Left ventricle myocardium superior (tissue), 1 donor: ENCODE measurements at regions not wholly inside any gene's neighbourhood (a gene's known extent, or its start where the extent isn't known, plus 50 kb on each side); places are given as distances from the start of the nearest gene placed in this dataset.
"Not testable (repeated sequence)": the region's sequence is repeated elsewhere in the genome, so short reads cannot be mapped to it uniquely, and the experiment has no call there.

Experiments used
- ATAC-seq: fragments of 200-7000 bp; cut with Tn5 transposase; one replicate; pipeline ENCODE4 v1.9.1; 2020; ENCODE audit warnings: mild to moderate bottlenecking, moderate library complexity
- DNase-seq: peaks from one replicate; pipeline ENCODE4 v3.0.0-alpha.2; 2020
- intact Hi-C: fragments of 100-400 bp; cut with micrococcal nuclease; formaldehyde crosslinking; loops from one replicate; pipeline ENCODE4 v1.11.0; 2022
- donor health status: DM: no; HTN: yes; CAD: no; lungs with severe emphysema.

- ATAC-seq (no peak), DNase-seq (no peak)
- intact Hi-C loops, result no loop called here
Measured at GRCh38 chr12:92237762-92238523, 92.3 kb upstream of the BTG1 start.

- intact Hi-C loops, result no loop called here
- ATAC-seq (no peak), DNase-seq (no peak)
Measured at GRCh38 chr12:92237262-92237661, 91.6 kb upstream of the BTG1 start.

- no peak for ATAC-seq
- DNase-seq, result no peak
- intact Hi-C loops, result no loop called here
Measured at GRCh38 chr12:92235703-92236472, 90.2 kb upstream of the BTG1 start.

- intact Hi-C loops, result no loop called here
- ATAC-seq (no peak), DNase-seq (no peak)
Measured at GRCh38 chr12:92234533-92234932, 88.9 kb upstream of the BTG1 start.

- intact Hi-C loops, result no loop called here
- DNase-seq (no peak), ATAC-seq (no peak)
Measured at GRCh38 chr12:92233346-92234015, 87.8 kb upstream of the BTG1 start.

GRCh38 chr12:92232371-92232932, 86.8 kb upstream of the BTG1 start:
- DNase-seq, intact Hi-C loops: not testable (repeated sequence)

GRCh38 chr12:92231945-92232344, 86.3 kb upstream of the BTG1 start:
- ATAC-seq, result peak; percentile 89
- intact Hi-C loops, DNase-seq: not testable (repeated sequence)

More at GRCh38 chr12:92232371-92232932, 86.8 kb upstream of the BTG1 start:
- ATAC-seq, result peak; percentile 59

- DNase-seq, intact Hi-C loops: not testable (repeated sequence)
- peak; percentile 58 for ATAC-seq
Measured at GRCh38 chr12:92231532-92231931, 85.9 kb upstream of the BTG1 start.

GRCh38 chr12:92229381-92229780, 83.7 kb upstream of the BTG1 start:
- no peak for DNase-seq
- no peak for ATAC-seq
- intact Hi-C loops, result no loop called here

- ATAC-seq, result no peak
- no peak for DNase-seq
- intact Hi-C loops, result no loop called here
Measured at GRCh38 chr12:92226961-92227360, 81.3 kb upstream of the BTG1 start.

GRCh38 chr12:92226071-92226661, 80.5 kb upstream of the BTG1 start:
- intact Hi-C loops, result no loop called here
- no peak for ATAC-seq

GRCh38 chr12:92224685-92225331, 79.2 kb upstream of the BTG1 start:
- intact Hi-C loops, result no loop called here
- DNase-seq (no peak), ATAC-seq (peak; percentile 55)

More at GRCh38 chr12:92226071-92226661, 80.5 kb upstream of the BTG1 start:
- DNase-seq, result no peak

GRCh38 chr12:92223481-92223880, 77.8 kb upstream of the BTG1 start:
- DNase-seq, result no peak
- intact Hi-C loops, result no loop called here
- ATAC-seq, result no peak

- ATAC-seq, result no peak
- DNase-seq, result no peak
- intact Hi-C loops, result no loop called here
Measured at GRCh38 chr12:92221656-92222315, 76.1 kb upstream of the BTG1 start.

GRCh38 chr12:92218394-92219077, 72.9 kb upstream of the BTG1 start:
- ATAC-seq (no peak), DNase-seq (no peak)
- intact Hi-C loops, result no loop called here

- DNase-seq (no peak), ATAC-seq (no peak)
- intact Hi-C loops, result no loop called here
Measured at GRCh38 chr12:92216092-92216491, 70.4 kb upstream of the BTG1 start.

GRCh38 chr12:92215358-92215757, 69.7 kb upstream of the BTG1 start:
- intact Hi-C loops, result no loop called here
- ATAC-seq, result no peak
- no peak for DNase-seq

GRCh38 chr12:92213166-92213565, 67.5 kb upstream of the BTG1 start:
- no peak for DNase-seq
- ATAC-seq, result no peak
- intact Hi-C loops, result no loop called here
